Keratinocyte (primary cell): ENCODE measurements at regions not wholly inside any gene's neighbourhood (a gene's known extent, or its start where the extent isn't known, plus 50 kb on each side); places are given as distances from the start of the nearest gene placed in this dataset.

Source experiments
- EZH2 ChIP-seq: IDR thresholded peaks from one replicate; pipeline ENCODE4 v1.6.1; 2012; ENCODE audit warnings: inconsistent platforms, mild to moderate bottlenecking, low read length, moderate library complexity
- TF ChIP-seq, protein P1 (sequence below), 3 experiments: IDR thresholded peaks in 1 of 3; conservative IDR thresholded peaks in 1 of 3; optimal IDR thresholded peaks in 1 of 3; 2 replicates in 2 of 3; 3 replicates in 1 of 3; pipeline versions ENCODE3 to v1.5.1; 2011; ENCODE audit warnings: low read length in 3 of 3, mild to moderate bottlenecking in 3 of 3, moderate library complexity in 2 of 3, control low read depth in 1 of 3, inconsistent platforms in 1 of 3; ENCODE audit not compliant: insufficient read depth in 2 of 3; ENCODE audit errors: extremely low read depth in 1 of 3

DNA sequence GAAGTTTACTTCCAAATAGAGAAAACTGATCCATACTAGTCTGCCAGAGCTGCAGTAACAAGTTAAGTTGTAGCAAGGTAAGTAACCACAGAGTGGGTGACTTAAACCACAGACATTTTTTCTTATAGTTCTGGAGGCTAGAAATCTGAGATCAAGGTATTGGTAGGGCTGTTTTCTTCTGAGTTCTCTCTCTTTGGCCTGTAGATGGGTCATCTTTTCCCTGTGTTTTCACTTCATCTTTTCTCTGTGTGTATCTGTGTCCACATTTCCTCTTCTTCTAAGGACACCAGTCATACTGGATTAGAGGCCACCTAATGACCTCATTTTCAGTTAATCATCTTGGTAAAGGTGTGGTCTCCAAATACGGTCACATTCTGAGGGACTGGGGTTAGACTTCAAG lies 142.9 kb upstream of the MEX3C start:
- TF ChIP-seq EZH2 = no peak
- TF ChIP-seq, protein P1, sequence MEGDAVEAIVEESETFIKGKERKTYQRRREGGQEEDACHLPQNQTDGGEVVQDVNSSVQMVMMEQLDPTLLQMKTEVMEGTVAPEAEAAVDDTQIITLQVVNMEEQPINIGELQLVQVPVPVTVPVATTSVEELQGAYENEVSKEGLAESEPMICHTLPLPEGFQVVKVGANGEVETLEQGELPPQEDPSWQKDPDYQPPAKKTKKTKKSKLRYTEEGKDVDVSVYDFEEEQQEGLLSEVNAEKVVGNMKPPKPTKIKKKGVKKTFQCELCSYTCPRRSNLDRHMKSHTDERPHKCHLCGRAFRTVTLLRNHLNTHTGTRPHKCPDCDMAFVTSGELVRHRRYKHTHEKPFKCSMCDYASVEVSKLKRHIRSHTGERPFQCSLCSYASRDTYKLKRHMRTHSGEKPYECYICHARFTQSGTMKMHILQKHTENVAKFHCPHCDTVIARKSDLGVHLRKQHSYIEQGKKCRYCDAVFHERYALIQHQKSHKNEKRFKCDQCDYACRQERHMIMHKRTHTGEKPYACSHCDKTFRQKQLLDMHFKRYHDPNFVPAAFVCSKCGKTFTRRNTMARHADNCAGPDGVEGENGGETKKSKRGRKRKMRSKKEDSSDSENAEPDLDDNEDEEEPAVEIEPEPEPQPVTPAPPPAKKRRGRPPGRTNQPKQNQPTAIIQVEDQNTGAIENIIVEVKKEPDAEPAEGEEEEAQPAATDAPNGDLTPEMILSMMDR (optimal IDR thresholded peaks at IDR 0.05 in 1 of 3, IDR thresholded peaks at IDR 0.05 in 1 of 3, conservative IDR thresholded peaks at IDR 0.05 in 1 of 3; ENCODE audit: extremely low read depth in 1 of 3, insufficient read depth in 2 of 3, low read length in 3 of 3) = no peak
